Esophagus squamous epithelium (tissue), 5 donors: ENCODE measurements at regions not wholly inside any gene's neighbourhood (a gene's known extent, or its start where the extent isn't known, plus 50 kb on each side); places are given as distances from the start of the nearest gene placed in this dataset.

ENCODE experiments used
- DNase-seq: peaks from one replicate; lab custom pipeline; 2025; lab: John Stamatoyannopoulos, UW
- H3K27ac ChIP-seq, 4 donors: fragments of 200-600 bp; sonication (generic); one replicate each; pipeline ENCODE4 v1.5.1; 2016 to 2019; ENCODE audit warnings: mild to moderate bottlenecking in 1 of 4
- H3K27me3 ChIP-seq, 4 donors: fragments of 200-600 bp; sonication (generic); 1 replicate in 3 of 4; 2 replicates in 1 of 4; pipeline versions ENCODE4 v1.5.1 to v1.6.0; 2017 to 2021; ENCODE audit warnings: antibody characterized with exemption in 1 of 4
- H3K36me3 ChIP-seq, 3 donors: fragments of 200-600 bp; sonication (generic); one replicate each; pipeline ENCODE4 v1.5.1; 2016 to 2019
- H3K4me1 ChIP-seq, 3 donors: fragments of 200-600 bp; sonication (generic); one replicate each; pipeline ENCODE4 v1.5.1; 2017 to 2019
- H3K4me3 ChIP-seq, 4 donors: fragments of 200-600 bp; sonication (generic); 1 replicate in 3 of 4; 2 replicates in 1 of 4; pipeline ENCODE4 v1.5.1; 2016 to 2019; ENCODE audit warnings: mild to moderate bottlenecking in 2 of 4, moderate library complexity in 1 of 4
- H3K9me3 ChIP-seq, 3 donors: fragments of 200-600 bp; sonication (generic); one replicate each; pipeline ENCODE4 v1.5.1; 2016 to 2019
- CTCF ChIP-seq, 6 experiments: fragments of 450-650 bp in 4 of 6; fragments of 200-600 bp in 2 of 6; sonication (generic) in 2 of 6; IDR thresholded peaks; one replicate each; pipeline ENCODE4 v1.5.1; 2016 to 2019; ENCODE audit warnings: antibody characterized with exemption in 6 of 6, mild to moderate bottlenecking in 4 of 6, moderate library complexity in 4 of 6
- POLR2A ChIP-seq, 4 donors: fragments of 450-650 bp; IDR thresholded peaks; one replicate each; pipeline ENCODE4 v1.6.1; 2017; ENCODE audit warnings: antibody characterized with exemption in 4 of 4, mild to moderate bottlenecking in 4 of 4, moderate library complexity in 3 of 4
- WGBS, 2 donors: methylation state at CpG; one replicate each; pipeline ENCODE4 v1.1.5; 2018; 5-methylcytosine and 5-hydroxymethylcytosine counted together
- intact Hi-C: fragments of 100-400 bp; cut with DNase I; formaldehyde crosslinking; loops from one replicate; pipeline ENCODE4 v1.15.0; 2022
- donor health status: DM: yes; HTN: yes; CAD: no.

- H3K4me1 ChIP-seq: no peaks in the 10 kb centered on the region
- no peak overlapping the region for H3K27ac ChIP-seq
- no peak overlapping the region for H3K4me3 ChIP-seq
- no peak for DNase-seq
- WGBS, 2 donors: 0 to 29% methylated on average over 1 of the region's 4 CpGs
- TF ChIP-seq POLR2A (IDR thresholded peaks at IDR 0.05) (no peak), CTCF (IDR thresholded peaks at IDR 0.05) (no peak)
- intact Hi-C loops: no loop called here
- H3K36me3 ChIP-seq: no peaks in the 10 kb centered on the region
- H3K27me3 ChIP-seq: no peaks in the 10 kb centered on the region
- H3K9me3 ChIP-seq: peaks cover 0 to 14% (median 0%) of the 10 kb centered on the region in 3 donors
Measured at GRCh38 chr14:47846008-47846407, 170.6 kb upstream of the MDGA2 start.

GRCh38 chr14:47843236-47843635 lies 167.8 kb upstream of the MDGA2 start:
- TF ChIP-seq CTCF (IDR thresholded peaks at IDR 0.05) (no peak), POLR2A (IDR thresholded peaks at IDR 0.05) (no peak)
- Histone ChIP-seq H3K9me3 (peaks cover 0 to 14% (median 0%) of the 10 kb centered on the region in 3 donors), H3K27me3 (no peaks in the 10 kb centered on the region), H3K27ac (no peak overlapping the region), H3K36me3 (no peaks in the 10 kb centered on the region), H3K4me3 (no peak overlapping the region), H3K4me1 (no peaks in the 10 kb centered on the region)
- DNase-seq: no peak
- WGBS, 2 donors: 69 to 81% methylated on average over 2 of the region's 2 CpGs
- intact Hi-C loops: no loop called here

- no peaks in the 10 kb centered on the region for H3K27me3 ChIP-seq
- no peaks in the 10 kb centered on the region for H3K36me3 ChIP-seq
- intact Hi-C loops: no loop called here
- DNase-seq: no peak
- no peak overlapping the region for H3K4me3 ChIP-seq
- no peaks in the 10 kb centered on the region for H3K9me3 ChIP-seq
- no peaks in the 10 kb centered on the region for H3K4me1 ChIP-seq
- H3K27ac ChIP-seq: no peak overlapping the region
- TF ChIP-seq POLR2A (IDR thresholded peaks at IDR 0.05) (no peak), CTCF (IDR thresholded peaks at IDR 0.05) (no peak)
Measured at GRCh38 chr14:47833011-47833410, 157.6 kb upstream of the MDGA2 start.

GRCh38 chr14:47826809-47827208 lies 151.4 kb upstream of the MDGA2 start:
- WGBS, 2 donors: 64 to 77% methylated on average over 2 of the region's 2 CpGs
- Histone ChIP-seq H3K36me3 (no peaks in the 10 kb centered on the region), H3K27ac (no peak overlapping the region), H3K4me3 (no peak overlapping the region), H3K4me1 (no peaks in the 10 kb centered on the region), H3K27me3 (no peaks in the 10 kb centered on the region), H3K9me3 (peaks cover 0 to 6% (median 0%) of the 10 kb centered on the region in 3 donors)
- intact Hi-C loops: no loop called here
- no peak for DNase-seq
- TF ChIP-seq CTCF (IDR thresholded peaks at IDR 0.05) (no peak), POLR2A (IDR thresholded peaks at IDR 0.05) (no peak)

- Histone ChIP-seq H3K4me1 (no peaks in the 10 kb centered on the region), H3K4me3 (no peak overlapping the region), H3K27me3 (no peaks in the 10 kb centered on the region), H3K36me3 (no peaks in the 10 kb centered on the region), H3K27ac (no peak overlapping the region), H3K9me3 (peaks cover 0 to 6% (median 0%) of the 10 kb centered on the region in 3 donors)
- no peak for DNase-seq
- 0 to 36% methylated on average over 1 of the region's 1 CpG for WGBS, 2 donors
- intact Hi-C loops: no loop called here
- TF ChIP-seq CTCF (IDR thresholded peaks at IDR 0.05): no peak
- no peak for TF ChIP-seq POLR2A (IDR thresholded peaks at IDR 0.05)
Measured at GRCh38 chr14:47822326-47822725, 146.9 kb upstream of the MDGA2 start.
